ENCODE measurements at regions not wholly inside any gene's neighbourhood (a gene's known extent, or its start where the extent isn't known, plus 50 kb on each side); places are given as distances from the start of the nearest gene placed in this dataset.

DNA sequence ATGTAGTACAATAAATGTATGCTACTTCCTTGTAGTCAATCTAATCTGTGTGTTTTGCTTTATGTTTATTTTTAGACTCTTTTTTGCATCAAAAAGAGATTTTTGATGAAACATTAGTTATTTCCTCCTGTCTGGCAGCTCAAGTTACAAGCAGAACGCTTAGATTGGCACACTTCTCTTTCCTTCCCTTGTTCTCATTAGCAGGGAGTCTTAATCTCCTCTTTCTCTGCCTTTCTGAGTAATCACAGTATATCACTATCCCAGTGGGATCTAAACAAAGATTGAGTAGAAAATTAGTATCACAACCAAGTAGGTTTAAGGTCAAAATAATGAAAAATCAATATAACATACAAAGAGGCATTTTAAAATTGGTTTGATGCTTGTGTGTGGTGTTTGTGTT, 1192.6 kb downstream of the C4orf33 start:
- no peak overlapping the region for H3K4me3 ChIP-seq (ENCODE audit: low read depth, low read length)
- no peak for DNase-seq (ENCODE audit: low read depth)
- TF ChIP-seq POLR2A (IDR thresholded peaks at IDR 0.05; ENCODE audit: extremely low read depth, insufficient read length) (no peak), MYC (IDR thresholded peaks at IDR 0.05; ENCODE audit: low read depth, low read length) (no peak)
- TF ChIP-seq, protein P1, sequence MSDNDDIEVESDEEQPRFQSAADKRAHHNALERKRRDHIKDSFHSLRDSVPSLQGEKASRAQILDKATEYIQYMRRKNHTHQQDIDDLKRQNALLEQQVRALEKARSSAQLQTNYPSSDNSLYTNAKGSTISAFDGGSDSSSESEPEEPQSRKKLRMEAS (IDR thresholded peaks at IDR 0.05; ENCODE audit: low read depth, low read length): no peak
- TF ChIP-seq, protein P2, sequence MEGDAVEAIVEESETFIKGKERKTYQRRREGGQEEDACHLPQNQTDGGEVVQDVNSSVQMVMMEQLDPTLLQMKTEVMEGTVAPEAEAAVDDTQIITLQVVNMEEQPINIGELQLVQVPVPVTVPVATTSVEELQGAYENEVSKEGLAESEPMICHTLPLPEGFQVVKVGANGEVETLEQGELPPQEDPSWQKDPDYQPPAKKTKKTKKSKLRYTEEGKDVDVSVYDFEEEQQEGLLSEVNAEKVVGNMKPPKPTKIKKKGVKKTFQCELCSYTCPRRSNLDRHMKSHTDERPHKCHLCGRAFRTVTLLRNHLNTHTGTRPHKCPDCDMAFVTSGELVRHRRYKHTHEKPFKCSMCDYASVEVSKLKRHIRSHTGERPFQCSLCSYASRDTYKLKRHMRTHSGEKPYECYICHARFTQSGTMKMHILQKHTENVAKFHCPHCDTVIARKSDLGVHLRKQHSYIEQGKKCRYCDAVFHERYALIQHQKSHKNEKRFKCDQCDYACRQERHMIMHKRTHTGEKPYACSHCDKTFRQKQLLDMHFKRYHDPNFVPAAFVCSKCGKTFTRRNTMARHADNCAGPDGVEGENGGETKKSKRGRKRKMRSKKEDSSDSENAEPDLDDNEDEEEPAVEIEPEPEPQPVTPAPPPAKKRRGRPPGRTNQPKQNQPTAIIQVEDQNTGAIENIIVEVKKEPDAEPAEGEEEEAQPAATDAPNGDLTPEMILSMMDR (IDR thresholded peaks at IDR 0.05; ENCODE audit: low read depth, low read length): no peak

DNA sequence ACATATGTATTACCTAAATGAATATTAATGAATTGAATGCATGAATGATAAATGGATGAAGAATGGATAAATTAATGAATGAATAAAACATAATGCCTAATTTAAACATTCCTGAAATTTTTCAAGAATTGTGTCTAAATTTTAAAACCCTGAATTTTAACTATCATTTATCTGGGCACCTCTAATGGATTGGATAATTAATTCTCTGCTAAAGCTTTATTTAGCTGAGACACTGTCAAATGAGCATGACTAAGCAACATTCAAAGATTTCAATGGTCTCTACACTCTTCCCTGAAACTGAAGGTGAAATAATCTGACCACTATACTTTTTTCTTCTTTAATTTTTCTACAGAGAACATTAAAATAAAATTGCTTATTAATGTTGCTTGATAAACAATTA, 1197.7 kb downstream of the C4orf33 start:
- TF ChIP-seq, protein P1 (IDR thresholded peaks at IDR 0.05; ENCODE audit: low read depth, low read length): no peak
- TF ChIP-seq, protein P2 (IDR thresholded peaks at IDR 0.05; ENCODE audit: low read depth, low read length): no peak
- no peak for TF ChIP-seq POLR2A (IDR thresholded peaks at IDR 0.05; ENCODE audit: extremely low read depth, insufficient read length)
- no peak for TF ChIP-seq MYC (IDR thresholded peaks at IDR 0.05; ENCODE audit: low read depth, low read length)
- H3K4me3 ChIP-seq (ENCODE audit: low read depth, low read length): no peak overlapping the region
- no peak for DNase-seq (ENCODE audit: low read depth)

DNA sequence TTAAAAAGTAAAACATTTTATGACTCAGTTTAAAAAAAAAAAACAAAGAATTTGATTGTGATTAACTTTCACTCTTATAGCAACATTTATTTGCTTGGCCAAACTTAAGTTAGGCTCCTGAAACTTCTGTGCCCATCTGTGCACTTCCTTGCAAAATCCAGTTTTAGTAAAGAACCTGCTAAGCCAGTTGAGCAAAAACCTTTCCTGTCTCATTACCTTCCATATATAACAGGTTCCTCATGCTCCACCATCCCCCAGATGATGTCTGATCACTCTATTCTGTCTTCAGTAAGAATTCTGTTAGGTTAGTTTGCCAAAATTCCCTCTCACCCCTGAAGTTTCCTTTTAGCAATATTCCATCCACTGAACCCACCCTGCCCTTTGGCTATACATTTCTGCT, 1200.5 kb downstream of the C4orf33 start:
- TF ChIP-seq MYC (IDR thresholded peaks at IDR 0.05; ENCODE audit: low read depth, low read length): no peak

DNA sequence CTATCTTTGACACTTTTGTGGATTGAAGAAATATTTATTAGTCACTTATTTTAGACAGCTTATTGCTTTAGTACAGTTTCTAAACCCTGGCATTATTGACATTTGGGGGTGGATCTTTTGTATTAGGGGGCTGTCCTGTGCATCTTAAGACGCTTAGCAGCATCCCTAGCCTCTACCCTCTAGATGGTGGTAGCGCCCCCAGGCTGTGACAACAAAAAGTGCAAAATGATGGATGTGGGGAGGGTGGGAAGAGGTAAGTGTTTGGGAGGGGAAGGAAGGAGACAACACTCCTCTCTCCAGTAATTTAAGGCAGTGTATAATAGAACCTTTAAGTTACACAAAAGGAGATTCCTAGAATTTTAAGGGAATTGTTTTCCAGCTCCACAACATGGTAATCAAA, 1210.6 kb downstream of the C4orf33 start:
- DNase-seq (ENCODE audit: low read depth): peak; percentile 10
- H3K4me3 ChIP-seq (ENCODE audit: low read depth, low read length): no peak overlapping the region
- TF ChIP-seq, protein P2 (IDR thresholded peaks at IDR 0.05; ENCODE audit: low read depth, low read length): peak; percentile 23
- TF ChIP-seq, protein P1 (IDR thresholded peaks at IDR 0.05; ENCODE audit: low read depth, low read length): no peak

More for the DNA sequence above, 1200.5 kb downstream of the C4orf33 start:
- DNase-seq (ENCODE audit: low read depth): no peak
- no peak overlapping the region for H3K4me3 ChIP-seq (ENCODE audit: low read depth, low read length)

DNA sequence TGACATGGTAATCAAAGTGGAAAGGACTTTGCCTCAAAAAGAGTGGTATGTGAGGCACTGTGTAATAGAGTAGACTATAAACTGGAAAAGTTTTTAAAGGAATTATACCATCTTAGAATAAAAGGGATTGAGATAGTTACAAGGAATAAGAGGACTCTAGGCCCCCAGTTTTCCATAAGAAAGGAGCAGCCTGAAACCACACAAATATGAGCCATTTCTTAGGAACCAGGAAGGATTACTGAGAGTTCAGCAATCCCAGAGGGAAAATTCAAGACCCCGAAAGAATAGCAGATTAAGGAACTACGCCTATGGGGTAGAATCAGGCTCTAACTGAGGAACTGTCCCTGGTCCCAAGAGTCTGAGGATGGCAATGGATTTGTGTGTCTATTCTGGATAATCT, 1213.3 kb downstream of the C4orf33 start:
- no peak overlapping the region for H3K4me3 ChIP-seq (ENCODE audit: low read depth, low read length)
- no peak for DNase-seq (ENCODE audit: low read depth)
- TF ChIP-seq, protein P1 (IDR thresholded peaks at IDR 0.05; ENCODE audit: low read depth, low read length): no peak
- TF ChIP-seq MYC (IDR thresholded peaks at IDR 0.05; ENCODE audit: low read depth, low read length) (no peak), POLR2A (IDR thresholded peaks at IDR 0.05; ENCODE audit: extremely low read depth, insufficient read length) (no peak)
- TF ChIP-seq, protein P2 (IDR thresholded peaks at IDR 0.05; ENCODE audit: low read depth, low read length): no peak

DNA sequence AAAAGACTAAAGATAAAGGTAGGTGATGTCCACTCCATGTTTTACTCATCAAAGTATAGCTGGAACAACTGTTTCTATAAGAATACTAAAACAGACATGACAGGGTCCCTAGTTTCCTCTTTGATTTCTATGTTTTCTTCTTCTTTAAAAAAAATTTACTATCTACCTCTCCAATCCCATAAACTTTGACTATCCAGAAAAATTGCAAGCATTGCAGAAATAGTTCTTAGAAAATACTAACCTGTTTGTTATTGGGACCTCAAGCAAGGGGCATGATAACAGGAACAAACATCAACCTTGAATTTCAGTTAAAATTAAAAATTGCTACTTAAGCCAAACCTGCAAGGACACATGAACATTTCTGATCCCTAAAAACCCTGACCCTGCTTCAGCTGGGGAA, 1226.5 kb downstream of the C4orf33 start:
- TF ChIP-seq MYC (IDR thresholded peaks at IDR 0.05; ENCODE audit: low read depth, low read length): no peak
- TF ChIP-seq, protein P2 (IDR thresholded peaks at IDR 0.05; ENCODE audit: low read depth, low read length): no peak
- TF ChIP-seq, protein P1 (IDR thresholded peaks at IDR 0.05; ENCODE audit: low read depth, low read length): no peak
- no peak for TF ChIP-seq POLR2A (IDR thresholded peaks at IDR 0.05; ENCODE audit: extremely low read depth, insufficient read length)
- DNase-seq (ENCODE audit: low read depth): no peak

More for the DNA sequence above, 1226.5 kb downstream of the C4orf33 start:
- no peak overlapping the region for H3K4me3 ChIP-seq (ENCODE audit: low read depth, low read length)
